DND-41 (cell line): ENCODE measurements at regions not wholly inside any gene's neighbourhood (a gene's known extent, or its start where the extent isn't known, plus 50 kb on each side); places are given as distances from the start of the nearest gene placed in this dataset.

ENCODE experiments used
- ATAC-seq: fragments of 200-7000 bp; cut with Tn5 transposase; 3 replicates; pipeline ENCODE4 v1.9.1; 2021; ENCODE audit warnings: low read depth; ENCODE audit not compliant: insufficient read depth
- DNase-seq: peaks from one replicate; pipeline ENCODE4 v3.0.0-alpha.2; 2020
- H2AFZ ChIP-seq: 2 replicates; pipeline ENCODE4 v1.6.0; 2012; ENCODE audit warnings: low read depth, low read length
- H3K27ac ChIP-seq: 2 replicates; pipeline ENCODE4 v1.5.1; 2012; ENCODE audit warnings: low read length, inconsistent platforms
- H3K27me3 ChIP-seq: fragments of 200-600 bp; sonication (generic); 2 replicates; pipeline ENCODE4 v1.6.0; 2012; ENCODE audit warnings: low read length, mild to moderate bottlenecking, inconsistent platforms; ENCODE audit not compliant: insufficient read depth, poor library complexity
- H3K36me3 ChIP-seq: 2 replicates; pipeline ENCODE4 v1.5.1; 2012; ENCODE audit warnings: low read length, inconsistent platforms; ENCODE audit not compliant: insufficient read depth
- H3K4me1 ChIP-seq: 2 replicates; pipeline ENCODE4 v1.5.1; 2012; ENCODE audit warnings: mild to moderate bottlenecking, low read length; ENCODE audit not compliant: insufficient read depth
- H3K4me2 ChIP-seq: 2 replicates; pipeline ENCODE4 v1.6.0; 2012; ENCODE audit warnings: mild to moderate bottlenecking, moderate library complexity, low read length, inconsistent platforms; ENCODE audit not compliant: insufficient read depth
- H3K4me3 ChIP-seq, 2 experiments: fragments of 200-600 bp in 1 of 2; shearing (Covaris generic) in 1 of 2; 2 replicates each; pipeline ENCODE4 v1.5.1; 2012 to 2016; ENCODE audit warnings: inconsistent platforms in 2 of 2, low read length in 2 of 2, mild to moderate bottlenecking in 2 of 2, low read depth in 1 of 2, moderate library complexity in 1 of 2
- H3K79me2 ChIP-seq: 2 replicates; pipeline ENCODE4 v1.6.0; 2012; ENCODE audit warnings: low read length, inconsistent platforms; ENCODE audit not compliant: insufficient read depth
- H3K9ac ChIP-seq: 2 replicates; pipeline ENCODE4 v1.6.0; 2012; ENCODE audit warnings: low read depth, mild to moderate bottlenecking, inconsistent platforms, low read length, moderate library complexity
- H3K9me3 ChIP-seq: 2 replicates; pipeline ENCODE4 v1.5.1; 2012; ENCODE audit warnings: low read length, moderate library complexity, mild to moderate bottlenecking, inconsistent platforms; ENCODE audit not compliant: insufficient read depth, severe bottlenecking
- H4K20me1 ChIP-seq: 2 replicates; pipeline ENCODE4 v1.6.0; 2012; ENCODE audit warnings: low read length; ENCODE audit not compliant: insufficient read depth
- EZH2 ChIP-seq: IDR thresholded peaks from 3 replicates; pipeline ENCODE4 v1.6.1; 2012; ENCODE audit warnings: borderline replicate concordance, low read depth, mild to moderate bottlenecking, moderate library complexity, low read length, inconsistent platforms; ENCODE audit not compliant: severe bottlenecking
- TF ChIP-seq, protein P1 (sequence below): IDR thresholded peaks from 2 replicates; pipeline ENCODE4 v1.5.1; 2012; ENCODE audit warnings: borderline replicate concordance, low read length, moderate library complexity, mild to moderate bottlenecking; ENCODE audit not compliant: poor library complexity, severe bottlenecking; ENCODE audit errors: extremely low read depth

GRCh38 chr11:119978696-119979095, 159.2 kb downstream of the TRIM29 start:
- no peaks in the 10 kb centered on the region for H3K36me3 ChIP-seq
- H3K27me3 ChIP-seq: peaks cover 6% of the 10 kb centered on the region
- peaks cover 6% of the 10 kb centered on the region; the same call in 1 of the 2 replicates for H4K20me1 ChIP-seq
- H3K9ac ChIP-seq: no peak overlapping the region
- no peaks in the 10 kb centered on the region for H3K9me3 ChIP-seq
- ATAC-seq (no peak), DNase-seq (no peak)
- H3K27ac ChIP-seq: no peak overlapping the region
- H3K4me2 ChIP-seq: no peak overlapping the region
- no peak overlapping the region for H2AFZ ChIP-seq
- H3K4me3 ChIP-seq: no peak overlapping the region
- TF ChIP-seq, protein P1, sequence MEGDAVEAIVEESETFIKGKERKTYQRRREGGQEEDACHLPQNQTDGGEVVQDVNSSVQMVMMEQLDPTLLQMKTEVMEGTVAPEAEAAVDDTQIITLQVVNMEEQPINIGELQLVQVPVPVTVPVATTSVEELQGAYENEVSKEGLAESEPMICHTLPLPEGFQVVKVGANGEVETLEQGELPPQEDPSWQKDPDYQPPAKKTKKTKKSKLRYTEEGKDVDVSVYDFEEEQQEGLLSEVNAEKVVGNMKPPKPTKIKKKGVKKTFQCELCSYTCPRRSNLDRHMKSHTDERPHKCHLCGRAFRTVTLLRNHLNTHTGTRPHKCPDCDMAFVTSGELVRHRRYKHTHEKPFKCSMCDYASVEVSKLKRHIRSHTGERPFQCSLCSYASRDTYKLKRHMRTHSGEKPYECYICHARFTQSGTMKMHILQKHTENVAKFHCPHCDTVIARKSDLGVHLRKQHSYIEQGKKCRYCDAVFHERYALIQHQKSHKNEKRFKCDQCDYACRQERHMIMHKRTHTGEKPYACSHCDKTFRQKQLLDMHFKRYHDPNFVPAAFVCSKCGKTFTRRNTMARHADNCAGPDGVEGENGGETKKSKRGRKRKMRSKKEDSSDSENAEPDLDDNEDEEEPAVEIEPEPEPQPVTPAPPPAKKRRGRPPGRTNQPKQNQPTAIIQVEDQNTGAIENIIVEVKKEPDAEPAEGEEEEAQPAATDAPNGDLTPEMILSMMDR: no peak
- TF ChIP-seq EZH2: no peak
- no peaks in the 10 kb centered on the region for H3K79me2 ChIP-seq
- H3K4me1 ChIP-seq: no peaks in the 10 kb centered on the region

- Histone ChIP-seq H3K27me3 (peaks cover 6% of the 10 kb centered on the region), H3K4me2 (no peak overlapping the region), H3K79me2 (no peaks in the 10 kb centered on the region), H4K20me1 (peaks cover 6% of the 10 kb centered on the region; the same call in 1 of the 2 replicates), H2AFZ (no peak overlapping the region), H3K9ac (no peak overlapping the region), H3K9me3 (no peaks in the 10 kb centered on the region), H3K4me3 (no peak overlapping the region), H3K36me3 (no peaks in the 10 kb centered on the region), H3K4me1 (no peaks in the 10 kb centered on the region), H3K27ac (no peak overlapping the region)
- ATAC-seq (no peak), DNase-seq (no peak)
- no peak for TF ChIP-seq EZH2
- TF ChIP-seq, protein P1: no peak
Observed at GRCh38 chr11:119977881-119978280, 160.0 kb downstream of the TRIM29 start.

DNA sequence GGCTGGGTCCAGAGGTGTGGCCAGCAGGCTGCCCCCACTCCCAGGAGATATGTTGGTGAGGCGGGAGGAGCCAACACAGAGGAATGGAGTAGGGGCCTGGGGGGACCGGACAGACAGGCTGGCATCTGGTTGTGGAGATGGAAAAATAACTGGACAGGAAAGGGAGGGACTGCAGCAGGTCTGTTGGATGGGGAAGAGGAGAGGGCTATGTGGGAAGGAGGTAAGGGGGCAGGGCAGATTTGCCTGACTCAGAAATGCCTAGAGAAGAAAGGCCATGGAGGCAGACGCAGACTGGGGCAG, 160.4 kb downstream of the TRIM29 start:
- no peak overlapping the region for H3K4me2 ChIP-seq

More for the DNA sequence above, 160.4 kb downstream of the TRIM29 start:
- no peaks in the 10 kb centered on the region for H3K4me1 ChIP-seq
- no peaks in the 10 kb centered on the region for H3K79me2 ChIP-seq
- no peaks in the 10 kb centered on the region for H3K36me3 ChIP-seq
- DNase-seq (no peak), ATAC-seq (no peak)
- peaks cover 6% of the 10 kb centered on the region; the same call in 1 of the 2 replicates for H4K20me1 ChIP-seq
- no peak overlapping the region for H3K9ac ChIP-seq
- H2AFZ ChIP-seq: no peak overlapping the region
- H3K27ac ChIP-seq: no peak overlapping the region
- TF ChIP-seq EZH2: no peak
- TF ChIP-seq, protein P1: no peak
- H3K9me3 ChIP-seq: no peaks in the 10 kb centered on the region
- H3K4me3 ChIP-seq: no peak overlapping the region
- H3K27me3 ChIP-seq: peaks cover 6% of the 10 kb centered on the region
